Stimulated activated CD8-positive, alpha-beta memory T cell treated with anti-CD3 and anti-CD28 coated beads, Interleukin-12 subunit alpha, Interleukin-12 subunit beta, amount 100 ng/mL, for 4 hours (primary cell): ENCODE measurements at regions not wholly inside any gene's neighbourhood (a gene's known extent, or its start where the extent isn't known, plus 50 kb on each side); places are given as distances from the start of the nearest gene placed in this dataset.
"Not testable (repeated sequence)": the region's sequence is repeated elsewhere in the genome, so short reads cannot be mapped to it uniquely, and the experiment has no call there.

ENCODE experiments used
- DNase-seq: peaks from one replicate; pipeline ENCODE4 v3.0.0-alpha.2; 2020; ENCODE audit warnings: low read depth

DNA sequence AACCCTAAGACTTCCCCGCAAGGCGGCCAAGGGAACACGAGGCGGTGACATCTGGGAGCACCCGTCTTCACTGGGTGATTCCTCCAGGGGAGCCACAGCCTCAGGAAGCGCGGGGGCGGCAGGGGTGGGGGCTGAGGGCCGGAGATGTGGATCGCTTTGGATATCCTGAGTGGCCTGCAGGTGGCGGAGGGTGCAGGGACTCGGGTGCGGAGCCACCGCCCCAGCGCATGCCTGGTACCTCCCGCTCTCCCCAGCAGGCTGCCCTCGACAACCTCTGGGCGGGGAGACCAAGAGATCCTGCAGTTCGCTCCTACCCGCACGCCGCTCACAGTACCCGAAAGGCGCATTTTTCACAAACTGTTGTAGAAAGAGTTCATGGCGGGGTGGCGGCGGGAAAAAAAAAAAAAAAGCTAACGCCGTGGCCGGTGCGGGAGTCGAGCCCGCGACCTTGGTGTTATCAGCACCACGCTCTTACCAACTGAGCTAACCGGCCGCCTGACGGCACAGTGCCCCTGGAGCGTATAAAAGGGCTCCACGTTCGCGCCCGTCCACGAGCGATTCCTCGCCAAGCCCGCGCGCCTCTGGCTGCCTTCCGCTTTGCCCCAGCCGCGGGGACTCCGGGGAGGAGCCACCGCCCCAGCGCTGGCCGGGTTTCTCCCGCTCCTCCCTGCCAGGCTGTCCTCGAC is 124.7 kb upstream of the PRKX start:
- DNase-seq = not testable (repeated sequence)

DNA sequence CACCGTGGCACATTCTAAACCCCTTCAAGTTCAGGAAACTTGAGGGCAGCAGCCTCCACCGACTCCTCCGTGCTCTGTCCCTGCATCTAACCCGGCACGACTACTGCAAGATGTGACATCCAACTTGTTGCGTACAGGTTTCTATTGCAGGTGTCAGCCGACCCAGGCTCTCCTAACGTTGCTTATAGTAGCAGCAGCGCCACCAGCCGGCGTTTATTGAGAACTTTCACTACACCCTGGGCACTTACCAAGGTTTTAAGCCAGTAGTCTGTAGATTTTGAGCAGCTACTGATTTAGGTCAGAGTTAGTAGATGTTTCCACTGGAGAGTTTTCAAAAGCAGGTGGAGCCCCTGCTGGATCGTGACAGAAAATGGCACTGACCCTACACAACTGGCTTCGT is 123.8 kb upstream of the PRKX start:
- DNase-seq = not testable (repeated sequence)

DNA sequence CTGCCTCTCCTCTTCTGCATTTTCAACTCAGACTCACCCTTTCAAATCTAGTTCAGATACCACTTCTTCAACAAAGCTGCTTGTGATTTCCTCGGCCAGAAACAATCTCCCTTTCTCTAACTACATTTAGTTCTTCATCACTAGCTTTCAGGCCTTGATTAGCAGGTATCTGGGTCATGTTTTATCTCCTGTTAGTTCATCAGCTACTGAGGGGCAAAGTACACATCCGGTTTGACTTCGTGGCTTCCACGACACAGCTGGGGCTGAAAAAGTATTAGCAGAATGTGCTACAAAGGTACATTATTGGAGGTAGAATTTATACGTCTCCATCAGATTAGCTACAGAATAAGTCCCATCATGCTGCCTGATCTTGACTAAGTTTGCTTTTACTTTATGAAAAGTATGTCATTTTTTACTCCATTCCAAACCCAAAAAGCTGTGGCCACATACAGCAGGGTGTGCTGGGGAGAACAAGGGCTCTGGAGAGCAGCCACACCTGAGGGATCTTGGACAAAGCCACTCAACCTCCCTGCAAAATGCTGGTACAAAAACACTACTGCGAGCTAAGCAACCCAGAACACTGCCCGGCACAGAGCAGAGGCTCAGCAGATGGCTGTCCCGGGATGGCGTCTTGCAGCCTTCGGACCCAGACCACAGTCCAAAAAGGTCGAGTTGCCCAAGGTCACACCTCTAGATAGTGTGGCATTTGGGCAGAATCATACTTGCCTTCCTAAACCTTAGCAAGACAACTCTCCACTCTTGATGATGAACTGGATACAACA is 120.5 kb upstream of the PRKX start:
- not testable (repeated sequence) for DNase-seq

DNA sequence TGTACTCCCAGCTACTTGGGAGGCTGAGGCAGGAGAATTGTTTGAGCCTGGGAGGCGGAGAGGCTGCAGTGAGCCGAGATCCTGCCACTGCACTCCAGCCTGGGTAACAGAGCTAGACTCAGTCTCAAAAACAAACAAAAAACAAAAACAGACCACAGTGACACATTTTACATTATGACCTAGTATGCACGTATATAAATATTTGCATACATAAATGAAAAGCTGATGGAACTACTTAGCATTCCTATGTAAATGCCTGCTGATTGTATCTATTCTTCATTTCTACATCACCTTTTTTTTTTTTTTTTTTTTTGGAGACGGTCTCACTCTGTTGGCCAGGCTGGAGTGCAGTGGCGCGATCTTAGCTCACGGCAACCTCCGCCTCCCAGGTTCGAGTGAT is 116.6 kb upstream of the PRKX start:
- DNase-seq = not testable (repeated sequence)

DNA sequence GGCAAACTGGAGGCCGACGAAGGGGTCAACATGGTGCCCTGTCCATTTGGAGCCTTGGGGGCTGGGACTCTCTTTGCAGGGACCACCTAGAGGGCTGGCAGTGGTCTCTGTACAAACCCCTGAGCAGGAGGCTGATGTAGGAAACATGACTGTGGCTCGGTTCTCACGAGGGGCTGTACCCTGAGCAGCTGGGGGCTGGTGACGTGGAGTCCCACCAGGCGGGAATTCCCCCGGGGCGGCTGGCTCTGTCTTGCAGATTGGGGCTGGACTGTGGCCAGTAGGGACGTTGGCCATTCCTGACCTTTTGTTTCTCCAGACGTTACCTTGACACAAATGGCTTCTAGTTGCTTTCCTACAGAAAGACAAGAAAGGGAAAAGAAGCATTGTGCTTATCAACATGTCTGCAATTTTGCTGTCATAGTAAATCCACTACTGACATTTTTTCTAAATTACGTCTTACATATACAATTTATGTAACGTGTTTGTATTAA is 115.6 kb upstream of the PRKX start:
- DNase-seq = not testable (repeated sequence)

DNA sequence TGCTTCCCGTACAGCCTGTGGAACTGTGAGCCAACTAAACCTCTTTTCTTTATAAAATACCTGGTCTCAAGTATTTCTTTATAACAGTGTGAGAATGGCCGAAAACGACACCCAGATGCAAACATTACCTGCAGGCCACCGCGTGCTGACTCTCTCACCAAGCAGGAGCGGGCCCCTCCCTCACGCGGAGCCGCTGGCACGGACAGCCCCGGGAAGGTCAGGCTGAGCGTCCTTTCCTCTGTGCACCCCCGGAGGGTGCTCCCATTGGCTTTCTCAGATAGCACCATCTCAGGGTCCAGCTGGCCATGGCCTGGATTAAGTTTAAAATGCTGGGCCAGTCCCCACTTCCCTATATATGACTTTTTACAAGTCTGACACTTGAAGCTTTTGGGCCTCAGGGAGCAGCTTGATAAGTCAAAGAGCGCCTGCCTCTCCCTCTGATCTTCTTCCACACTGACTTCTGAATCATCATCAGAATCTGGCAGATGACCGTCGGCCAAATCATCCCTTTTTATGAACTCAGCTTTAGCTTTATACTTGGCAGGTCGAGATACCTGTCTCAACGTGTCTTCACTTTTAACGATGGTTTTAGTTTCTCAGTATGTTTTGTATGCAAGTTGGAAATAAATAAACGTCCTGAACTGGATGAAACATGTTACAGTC is 115.1 kb upstream of the PRKX start:
- not testable (repeated sequence) for DNase-seq

DNA sequence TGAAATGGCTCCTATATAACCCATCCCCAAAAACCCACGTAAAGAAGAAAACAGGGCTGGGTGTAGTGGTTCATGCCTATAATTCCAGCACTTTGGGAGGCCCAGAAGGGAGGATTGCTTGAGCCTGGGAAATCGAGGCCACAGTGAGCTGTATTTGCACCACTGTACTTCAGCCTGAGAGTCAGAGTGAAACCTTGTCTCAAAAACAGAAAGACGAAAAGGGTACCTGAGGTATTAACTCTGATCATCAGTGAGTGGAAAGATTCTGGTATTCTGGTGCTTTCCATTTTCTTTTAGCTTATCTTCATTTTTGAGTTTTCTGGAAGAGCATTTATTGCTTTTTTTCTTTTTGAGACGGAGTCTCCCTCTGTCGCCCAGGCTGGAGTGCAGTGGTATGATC is 110.6 kb upstream of the PRKX start:
- DNase-seq = not testable (repeated sequence)

DNA sequence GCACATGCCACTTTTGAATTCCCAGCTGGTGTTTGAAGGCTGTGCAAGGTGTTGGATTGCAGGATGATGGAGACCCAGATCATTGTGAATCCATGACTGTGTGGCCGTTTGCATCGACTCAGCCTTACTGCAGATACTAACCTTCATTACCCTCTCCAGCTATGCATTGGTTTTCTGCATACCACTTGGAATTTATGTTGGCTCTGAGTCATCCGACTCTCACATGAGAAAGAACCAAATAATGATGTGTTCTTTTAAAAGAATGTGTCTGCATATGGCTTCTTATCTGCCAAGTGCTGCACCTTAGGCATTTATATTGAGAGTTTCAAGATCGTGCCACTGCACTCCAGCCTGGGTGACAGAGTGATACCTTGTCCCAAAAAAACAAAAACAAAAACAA is 106.7 kb upstream of the PRKX start:
- no peak for DNase-seq

DNA sequence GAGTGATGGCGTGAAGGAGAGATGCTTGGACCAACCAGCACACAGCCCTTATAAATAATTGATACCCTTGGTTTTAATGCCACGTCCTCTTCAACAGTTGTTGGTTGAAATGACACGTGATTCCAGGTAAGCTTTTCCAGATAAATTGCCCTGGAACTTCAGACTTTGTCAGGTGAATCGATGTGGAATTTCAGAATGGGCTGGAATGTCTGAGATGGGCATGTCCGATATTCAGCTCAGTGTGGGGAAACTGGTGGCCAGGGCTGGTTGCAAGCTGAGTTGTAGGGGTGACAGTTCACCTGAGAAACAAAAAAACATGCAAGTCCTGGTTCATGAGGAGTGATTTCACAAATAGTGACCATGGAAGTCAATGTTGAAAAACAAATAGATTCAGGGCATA is 104.0 kb upstream of the PRKX start:
- not testable (repeated sequence) for DNase-seq

DNA sequence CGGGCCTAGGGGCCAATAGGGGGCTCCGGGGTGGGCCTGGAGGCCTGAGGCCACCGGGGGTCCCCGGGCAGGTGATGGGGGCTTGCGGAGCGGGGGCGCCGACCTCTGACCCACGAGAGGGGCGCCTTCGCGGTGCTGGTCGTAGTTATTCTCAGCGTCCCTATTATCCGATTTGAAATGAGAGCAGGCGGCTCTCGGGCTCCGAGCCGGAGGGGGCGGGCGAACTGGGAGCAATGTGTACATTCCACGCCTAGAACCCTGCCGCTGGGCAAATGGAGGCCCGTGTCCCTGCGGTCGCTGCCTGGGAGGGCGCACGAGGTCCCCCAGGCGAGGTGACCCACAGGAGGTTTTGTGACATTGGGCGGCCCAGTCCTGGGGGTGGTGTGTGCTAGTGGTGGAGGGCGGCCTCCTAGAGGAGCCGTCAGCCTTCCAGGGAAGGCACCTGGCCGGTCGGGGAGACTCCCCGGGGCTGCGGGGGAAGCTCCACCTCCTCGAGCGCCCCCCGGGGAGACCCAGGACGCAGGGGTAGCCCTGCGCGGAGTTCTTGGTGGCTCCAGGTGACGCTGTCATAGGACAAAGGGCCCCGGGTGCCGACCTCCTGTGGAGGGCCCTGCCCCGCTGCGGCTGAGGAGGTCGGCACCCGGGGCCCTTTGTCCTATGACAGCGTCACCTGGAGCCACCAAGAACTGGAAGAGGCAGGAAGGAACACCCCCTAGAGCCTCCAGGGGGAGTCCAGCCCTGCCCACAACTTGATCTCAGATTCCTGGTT is 102.6 kb upstream of the PRKX start:
- peak; percentile 36 for DNase-seq

DNA sequence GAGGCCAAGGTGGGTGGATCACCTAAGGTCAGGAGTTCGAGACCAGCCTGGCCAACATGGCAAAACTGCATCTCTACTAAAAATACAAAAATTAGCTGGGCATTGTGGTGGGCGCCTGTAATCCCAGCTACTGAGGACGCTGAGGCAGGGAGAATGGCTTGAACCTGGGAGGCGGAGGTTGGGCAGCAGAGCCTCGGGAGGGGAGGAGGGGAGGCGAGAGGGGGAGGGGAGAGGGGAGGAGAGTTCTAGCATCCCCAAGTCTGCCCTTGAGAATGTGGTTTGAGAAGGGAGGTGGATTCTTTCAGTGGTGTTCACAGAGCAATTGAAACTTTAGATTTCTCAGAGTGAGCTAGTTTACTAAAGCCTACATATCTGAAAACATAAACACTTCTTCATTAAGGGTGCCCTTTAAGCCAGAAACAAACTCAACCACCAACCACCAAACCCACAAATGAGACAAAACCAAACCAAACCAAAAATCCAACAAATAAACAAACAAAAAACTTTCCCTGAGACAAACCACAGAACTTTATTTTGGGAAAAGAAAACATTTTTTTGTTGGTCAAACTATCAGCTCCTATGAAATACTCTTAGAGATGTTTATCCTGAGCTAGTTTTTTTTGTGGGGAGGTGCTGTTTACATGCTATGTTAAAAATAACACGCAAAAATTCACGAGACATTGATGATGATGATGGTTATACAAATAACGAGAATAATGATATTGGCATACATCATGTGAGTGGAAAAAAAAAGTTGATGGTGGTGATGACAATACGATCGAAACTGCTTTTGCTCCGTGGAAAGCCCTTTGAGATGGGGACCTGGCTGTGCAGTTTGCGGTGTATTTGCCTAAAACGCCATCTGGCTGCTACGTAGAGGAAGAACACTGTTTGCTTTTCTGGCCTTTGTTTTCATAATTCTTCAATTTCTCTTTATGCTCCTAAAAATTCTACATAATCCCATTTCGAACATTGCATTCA is 98.2 kb upstream of the PRKX start:
- peak; percentile 10 for DNase-seq

DNA sequence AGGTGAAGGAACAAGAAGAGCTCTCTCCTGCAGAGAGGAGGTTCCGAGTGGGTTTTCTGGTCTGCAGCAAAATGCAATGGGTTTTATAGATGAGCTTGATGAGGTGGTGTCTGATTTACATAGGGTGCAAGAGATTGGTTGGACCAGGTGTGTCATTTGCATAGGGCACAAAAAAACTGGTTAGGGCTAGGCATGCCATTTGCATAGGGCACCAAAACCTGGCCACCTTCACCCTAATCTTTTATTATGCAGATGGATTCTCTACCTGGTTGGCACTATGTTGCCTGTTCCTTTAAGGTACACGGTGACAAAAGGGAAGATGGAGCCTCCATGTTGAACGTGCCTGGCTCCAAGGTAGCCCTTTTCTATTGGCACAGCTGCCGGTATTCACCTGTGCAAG is 94.5 kb upstream of the PRKX start:
- no peak for DNase-seq

DNA sequence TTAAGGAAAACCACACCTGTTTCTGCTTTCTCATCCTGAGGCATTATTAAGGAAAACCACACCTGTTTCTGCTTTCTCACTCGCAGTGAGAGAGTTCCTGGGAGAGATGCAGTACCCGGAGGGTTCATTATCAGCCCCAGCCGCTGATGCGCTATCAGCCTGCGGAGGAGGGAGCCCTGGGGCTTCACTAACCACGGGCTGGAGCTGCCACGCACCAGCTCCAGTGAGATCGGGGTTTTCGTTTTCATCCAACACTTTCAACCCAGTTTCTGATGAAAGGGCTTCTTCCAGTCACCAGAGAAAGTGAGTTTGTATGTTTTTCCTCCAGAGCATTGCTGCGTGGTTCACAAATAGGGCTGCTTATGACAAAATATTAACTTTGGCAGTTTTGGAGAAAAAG is 93.2 kb upstream of the PRKX start:
- DNase-seq = no peak

DNA sequence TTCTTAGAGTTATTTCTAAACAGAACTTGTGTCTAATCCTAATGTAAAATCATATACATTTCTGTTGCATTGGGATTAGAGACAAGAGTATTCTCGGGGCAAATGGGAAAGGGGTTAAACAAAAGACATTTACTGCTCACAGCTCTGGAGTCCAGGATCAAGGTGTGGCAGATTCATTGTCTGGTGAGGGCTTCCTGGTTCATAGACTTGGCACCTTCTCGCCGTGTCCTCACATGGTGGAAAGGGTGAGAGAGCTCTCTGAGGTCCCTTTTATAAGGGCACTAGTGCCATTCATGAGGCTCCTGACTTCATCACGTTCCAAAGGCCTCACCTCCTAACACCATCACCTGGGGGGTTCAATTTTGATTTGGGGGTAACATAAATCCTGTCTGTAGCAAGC is 90.3 kb upstream of the PRKX start:
- no peak for DNase-seq

DNA sequence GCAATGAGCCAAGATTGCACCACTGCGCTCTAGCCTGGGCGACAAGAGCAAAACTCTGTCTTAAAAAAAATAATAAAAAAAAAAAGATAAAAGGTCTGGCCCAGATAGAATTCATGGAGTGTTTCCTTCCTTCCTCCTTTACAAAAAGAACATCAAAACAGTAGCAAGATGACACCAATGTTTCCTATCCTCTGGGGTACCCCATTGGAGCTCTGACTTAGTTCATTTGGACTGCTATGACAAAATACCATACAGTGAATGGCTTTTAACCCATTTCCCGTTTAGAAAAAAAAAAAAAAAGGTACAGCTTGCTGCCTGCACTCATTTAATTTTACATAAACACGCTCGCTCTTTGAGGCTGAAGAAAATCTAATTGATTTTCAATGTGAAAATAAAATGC is 89.9 kb upstream of the PRKX start:
- no peak for DNase-seq

DNA sequence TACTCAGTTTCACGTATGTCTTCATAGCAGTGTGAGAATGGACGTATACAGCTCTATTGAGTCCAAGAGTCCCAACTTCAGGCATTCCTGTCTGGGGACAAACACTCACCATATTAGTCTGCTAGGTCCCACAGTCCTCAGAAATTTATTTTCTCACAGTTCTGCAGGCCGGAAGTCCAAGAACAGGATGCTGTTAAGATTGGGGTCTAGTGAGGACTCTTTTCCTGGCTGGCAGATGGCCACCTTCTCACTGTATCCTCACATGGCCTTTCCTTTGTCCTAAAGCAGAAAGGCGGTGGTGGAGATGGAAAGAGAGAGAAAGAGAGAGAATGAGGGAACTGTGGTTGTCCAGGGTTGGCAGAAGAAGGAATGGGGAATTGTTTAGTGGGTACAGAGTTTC is 82.0 kb upstream of the PRKX start:
- DNase-seq = not testable (repeated sequence)

DNA sequence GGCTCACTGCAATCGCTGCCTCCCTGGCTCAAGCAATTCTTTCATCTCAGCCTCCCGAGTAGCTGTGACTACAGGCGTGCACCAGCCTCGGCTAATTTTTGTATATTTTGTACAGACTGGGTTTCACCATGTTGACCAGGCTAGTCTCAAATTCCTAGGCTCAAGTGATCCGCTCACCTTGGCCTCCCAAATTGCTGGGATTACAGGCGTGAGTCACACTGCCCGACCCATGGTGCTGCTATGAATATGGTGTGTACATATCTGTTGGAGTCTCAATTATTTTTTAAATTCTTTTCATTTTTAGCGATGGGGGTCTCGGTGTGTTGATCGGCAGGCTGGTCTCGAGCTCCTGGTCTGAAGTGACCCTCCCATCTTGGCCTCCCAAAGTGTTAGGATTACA is 78.0 kb upstream of the PRKX start:
- DNase-seq = no peak

DNA sequence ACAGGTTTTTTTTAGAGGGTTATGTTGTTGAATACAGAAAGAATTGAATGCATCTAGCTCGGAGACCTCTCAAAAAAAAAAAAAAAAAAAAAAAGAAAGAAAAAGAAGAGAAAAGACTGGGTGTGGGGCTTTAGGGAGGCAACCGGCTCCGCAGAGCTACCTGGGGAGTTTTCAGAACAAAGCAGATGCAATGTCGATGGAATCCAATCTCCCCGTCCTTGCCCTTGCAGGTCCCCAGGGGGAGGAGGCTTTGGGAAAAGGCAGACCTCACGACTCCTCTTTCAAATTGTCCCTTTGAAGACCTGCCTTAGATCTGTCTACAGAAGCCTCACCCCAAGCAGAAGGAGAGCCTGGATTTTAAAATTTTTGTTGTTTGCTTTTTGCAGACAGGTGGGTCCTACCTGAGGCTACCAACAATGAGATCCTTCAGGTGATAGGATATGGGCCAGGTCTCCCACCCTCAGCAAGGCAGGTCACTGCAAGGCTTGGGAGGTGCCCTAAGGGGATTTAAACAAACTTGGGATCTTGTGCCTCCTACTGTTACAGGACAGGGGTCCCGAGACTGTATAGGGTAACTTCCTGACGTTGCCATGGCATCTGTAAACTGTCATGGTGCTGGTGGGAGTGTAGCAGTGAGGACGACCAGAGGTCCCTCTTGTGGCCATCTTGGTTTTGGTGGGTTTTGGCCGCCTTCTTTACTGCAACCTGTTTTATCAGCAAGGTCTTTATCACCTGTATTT is 75.2 kb upstream of the PRKX start:
- peak; percentile 4 for DNase-seq

DNA sequence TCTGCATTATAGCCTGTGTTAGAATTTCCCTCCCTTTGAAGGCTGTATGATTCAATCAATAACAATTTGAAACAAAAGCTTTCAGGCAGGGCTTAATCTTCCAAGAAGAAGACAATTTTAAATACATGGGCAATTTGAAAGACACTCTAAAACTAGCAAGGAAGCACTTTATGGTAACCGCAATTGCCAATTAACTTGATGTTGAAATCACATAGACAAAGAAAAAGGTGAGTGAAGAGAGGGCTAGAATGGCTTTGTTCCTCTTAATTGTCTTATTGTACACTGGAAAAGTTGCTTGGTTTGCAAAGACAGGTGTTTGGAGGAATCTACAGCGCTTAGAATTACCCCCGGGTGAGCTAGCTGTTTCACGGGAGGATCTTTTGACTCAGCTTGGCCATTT is 74.4 kb upstream of the PRKX start:
- no peak for DNase-seq

DNA sequence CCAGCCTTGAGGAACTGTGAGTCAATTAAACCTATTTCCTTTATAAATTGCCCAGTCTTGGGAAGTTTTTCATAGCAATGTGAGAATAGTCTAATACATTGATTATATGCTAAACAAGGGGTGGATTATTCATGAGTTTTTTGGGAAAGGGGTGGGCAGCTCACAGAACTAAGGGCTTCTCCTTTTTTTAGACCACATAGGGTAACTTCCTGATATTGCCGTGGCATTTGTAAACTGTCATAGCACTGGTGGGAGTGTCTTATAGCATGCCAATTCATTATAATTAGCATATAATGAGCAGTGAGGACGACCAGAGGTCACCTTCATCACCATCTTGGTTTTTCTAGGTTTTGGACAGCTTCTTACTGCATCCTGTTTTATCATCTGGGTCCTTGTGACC is 72.4 kb upstream of the PRKX start:
- not testable (repeated sequence) for DNase-seq
